ENCODE measurements at regions not wholly inside any gene's neighbourhood (a gene's known extent, or its start where the extent isn't known, plus 50 kb on each side); places are given as distances from the start of the nearest gene placed in this dataset.

DNA sequence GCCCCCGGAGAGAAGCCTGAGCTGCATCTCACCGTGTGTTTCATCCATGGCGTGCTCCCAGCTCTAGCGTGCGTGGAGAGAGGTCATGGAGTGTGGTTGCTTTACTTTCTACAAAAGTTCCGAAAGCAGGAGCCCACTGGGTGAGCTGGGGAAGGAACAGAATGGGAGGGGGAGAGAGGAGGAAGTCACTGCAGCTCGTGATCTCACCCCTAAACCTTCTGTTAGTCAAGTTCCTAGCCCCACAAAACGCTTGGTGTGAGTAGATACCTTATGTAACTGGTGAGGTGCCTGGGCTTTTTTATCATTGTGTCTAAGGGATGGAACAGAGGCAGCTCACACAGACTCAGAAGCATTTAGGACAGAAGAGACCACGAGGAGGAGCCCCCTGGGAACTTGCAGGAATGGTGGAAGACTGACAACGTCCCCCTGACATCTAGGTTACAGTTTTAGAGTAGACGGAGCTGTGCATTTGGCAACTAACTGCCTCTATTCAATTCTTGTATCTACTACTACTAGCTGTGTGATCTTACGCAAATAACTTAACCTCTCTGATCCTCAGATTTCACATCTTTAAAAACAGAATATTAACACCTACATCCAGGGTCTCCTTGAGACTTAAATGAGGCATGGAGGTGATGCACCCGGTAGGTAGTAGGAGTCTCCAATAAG is 123.3 kb downstream of the ARL4C start:
- no peak overlapping the region for H3K27ac ChIP-seq (ENCODE audit: insufficient read depth, low read depth, low read length)
- FAIRE-seq (no peak), DNase-seq (ENCODE audit: low read depth, low spot score) (no peak)
- H3K36me3 ChIP-seq (ENCODE audit: control insufficient read depth in 2 of 2, extremely low read depth in 1 of 2, insufficient read depth in 2 of 2, low read length in 2 of 2), result no peaks in the 10 kb centered on the region
- H3K79me2 ChIP-seq (ENCODE audit: control insufficient read depth, insufficient read depth, low read length), result no peaks in the 10 kb centered on the region
- H3K9me3 ChIP-seq (replicated peaks; ENCODE audit: control insufficient read depth, insufficient read depth, low read length), result no peaks in the 10 kb centered on the region
- TF ChIP-seq, protein P1, sequence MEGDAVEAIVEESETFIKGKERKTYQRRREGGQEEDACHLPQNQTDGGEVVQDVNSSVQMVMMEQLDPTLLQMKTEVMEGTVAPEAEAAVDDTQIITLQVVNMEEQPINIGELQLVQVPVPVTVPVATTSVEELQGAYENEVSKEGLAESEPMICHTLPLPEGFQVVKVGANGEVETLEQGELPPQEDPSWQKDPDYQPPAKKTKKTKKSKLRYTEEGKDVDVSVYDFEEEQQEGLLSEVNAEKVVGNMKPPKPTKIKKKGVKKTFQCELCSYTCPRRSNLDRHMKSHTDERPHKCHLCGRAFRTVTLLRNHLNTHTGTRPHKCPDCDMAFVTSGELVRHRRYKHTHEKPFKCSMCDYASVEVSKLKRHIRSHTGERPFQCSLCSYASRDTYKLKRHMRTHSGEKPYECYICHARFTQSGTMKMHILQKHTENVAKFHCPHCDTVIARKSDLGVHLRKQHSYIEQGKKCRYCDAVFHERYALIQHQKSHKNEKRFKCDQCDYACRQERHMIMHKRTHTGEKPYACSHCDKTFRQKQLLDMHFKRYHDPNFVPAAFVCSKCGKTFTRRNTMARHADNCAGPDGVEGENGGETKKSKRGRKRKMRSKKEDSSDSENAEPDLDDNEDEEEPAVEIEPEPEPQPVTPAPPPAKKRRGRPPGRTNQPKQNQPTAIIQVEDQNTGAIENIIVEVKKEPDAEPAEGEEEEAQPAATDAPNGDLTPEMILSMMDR (IDR thresholded peaks at IDR 0.05; ENCODE audit: extremely low read depth in 1 of 2, insufficient read depth in 1 of 2, low read depth in 1 of 2, low read length in 2 of 2), result no peak
- TF ChIP-seq FOS (IDR thresholded peaks at IDR 0.05; ENCODE audit: borderline replicate concordance, insufficient read depth, low read length), result no peak
- no peak for TF ChIP-seq JUN (IDR thresholded peaks at IDR 0.05; ENCODE audit: borderline replicate concordance, insufficient read depth, insufficient read length, low read depth)
- TF ChIP-seq POLR2AphosphoS5 (IDR thresholded peaks at IDR 0.05; ENCODE audit: insufficient read depth, low read depth, low read length), result no peak
- TF ChIP-seq MYC (IDR thresholded peaks at IDR 0.05; ENCODE audit: low read depth, low read length), result no peak
- TF ChIP-seq, protein P2, sequence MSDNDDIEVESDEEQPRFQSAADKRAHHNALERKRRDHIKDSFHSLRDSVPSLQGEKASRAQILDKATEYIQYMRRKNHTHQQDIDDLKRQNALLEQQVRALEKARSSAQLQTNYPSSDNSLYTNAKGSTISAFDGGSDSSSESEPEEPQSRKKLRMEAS (IDR thresholded peaks at IDR 0.05; ENCODE audit: insufficient read depth, insufficient read length), result no peak
- TF ChIP-seq GATA2 (IDR thresholded peaks at IDR 0.05; ENCODE audit: insufficient read depth, insufficient read length, low read depth, low read length), result no peak
- TF ChIP-seq POLR2A (IDR thresholded peaks at IDR 0.05; ENCODE audit: low read depth, low read length), result no peak
- TF ChIP-seq EZH2 (IDR thresholded peaks at IDR 0.05; ENCODE audit: borderline replicate concordance, low read depth, low read length, severe bottlenecking), result no peak
- H3K27me3 ChIP-seq (ENCODE audit: control insufficient read depth in 2 of 2, insufficient read depth in 2 of 2, low read length in 2 of 2), result peaks cover 2 to 4% of the 10 kb centered on the region in 2 experiments
- no peaks in the 10 kb centered on the region for H3K9me1 ChIP-seq (replicated peaks; ENCODE audit: control insufficient read depth, extremely low read depth, insufficient read depth, low read length)
- H3K4me2 ChIP-seq (ENCODE audit: insufficient read depth, low read length), result no peak overlapping the region
- H3K4me3 ChIP-seq (replicated peaks in 1 of 3; ENCODE audit: insufficient read depth in 1 of 3, low read depth in 1 of 3, low read length in 3 of 3), result no peak overlapping the region
- CTCF ChIA-PET, result interaction anchor here (1.3 kb wide), 2 partner anchors 10 to 124 kb away, joined by 3 to 4 read pairs; partner anchors contain the start of gene ARL4C
- no TSS peak for BruUV-seq (replicated peaks)
- no peak overlapping the region for H2AFZ ChIP-seq (ENCODE audit: low read depth, low read length)
- H3K4me1 ChIP-seq (ENCODE audit: control insufficient read depth, extremely low read depth, insufficient read depth, low read length), result no peaks in the 10 kb centered on the region
- POLR2A ChIA-PET, result no interaction called here
- no peak overlapping the region for H3K9ac ChIP-seq (replicated peaks; ENCODE audit: extremely low read depth, insufficient read depth, low read length)
- H4K20me1 ChIP-seq (replicated peaks; ENCODE audit: control insufficient read depth, extremely low read depth, insufficient read depth, low read length), result no peaks in the 10 kb centered on the region
- dilution Hi-C loops (cut with MboI; ENCODE audit: extremely low pct_ligation_motif_present, low sequenced_read_pairs), result no loop called here
- intact Hi-C loops (cut with micrococcal nuclease), result no loop called here
